Nephron progenitor cell (in vitro differentiated cells): ENCODE measurements at regions not wholly inside any gene's neighbourhood (a gene's known extent, or its start where the extent isn't known, plus 50 kb on each side); places are given as distances from the start of the nearest gene placed in this dataset.
"Not testable (repeated sequence)": the region's sequence is repeated elsewhere in the genome, so short reads cannot be mapped to it uniquely, and the experiment has no call there.

Experiments
- DNase-seq: peaks from one replicate; pipeline ENCODE4 v3.0.0; 2021
- H3K27ac Mint-ChIP-seq: 2 replicates; pipeline ENCODE4 v1.8.0; 2021; ENCODE audit warnings: mild to moderate bottlenecking, moderate library complexity, mixed read lengths
- H3K27me3 Mint-ChIP-seq: 2 replicates; pipeline ENCODE4 v1.8.0; 2021; ENCODE audit warnings: mild to moderate bottlenecking, low read depth, mixed read lengths; ENCODE audit not compliant: poor library complexity
- H3K36me3 Mint-ChIP-seq: 2 replicates; pipeline ENCODE4 v1.8.0; 2021; ENCODE audit warnings: low read depth, mixed read lengths
- H3K4me1 Mint-ChIP-seq: 2 replicates; pipeline ENCODE4 v1.8.0; 2021; ENCODE audit warnings: mixed read lengths
- H3K4me3 Mint-ChIP-seq: 2 replicates; pipeline ENCODE4 v1.8.0; 2021; ENCODE audit warnings: mild to moderate bottlenecking, moderate library complexity, mixed read lengths
- H3K9me3 Mint-ChIP-seq: 2 replicates; pipeline ENCODE4 v1.8.0; 2021; ENCODE audit warnings: mild to moderate bottlenecking, moderate library complexity, mixed read lengths

DNA sequence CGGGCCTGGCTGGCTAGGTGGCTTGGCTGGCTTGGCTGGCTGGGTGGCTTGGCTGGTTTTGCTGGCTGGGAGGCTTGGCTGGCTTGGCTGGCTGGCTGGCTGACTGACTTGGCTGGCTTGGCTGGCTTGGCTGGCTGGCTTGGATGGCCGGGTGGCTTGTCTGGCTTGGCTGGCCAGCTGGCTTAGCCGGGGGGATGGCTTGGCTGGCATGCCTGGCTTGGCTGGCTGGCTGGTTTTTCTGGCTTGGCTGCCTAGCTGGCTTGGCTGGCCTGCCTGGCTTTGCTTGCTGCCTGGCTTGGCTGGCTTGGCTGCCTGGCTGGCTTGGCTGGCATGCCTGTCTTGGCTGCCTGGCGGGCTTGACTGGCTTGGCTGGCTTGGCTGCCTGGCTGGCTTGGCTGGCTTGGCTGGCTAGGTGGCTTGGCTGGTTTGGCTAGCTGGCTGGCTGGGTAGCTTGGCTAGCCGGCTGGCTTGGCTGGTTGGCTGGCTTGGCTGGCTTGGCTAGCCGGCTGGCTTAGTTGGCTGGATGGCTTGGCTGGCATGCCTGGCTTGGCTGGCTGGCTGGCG lies 2829.6 kb downstream of the RPIA start:
- not testable (repeated sequence) for H3K4me1 Mint-ChIP-seq, H3K4me3 Mint-ChIP-seq, H3K36me3 Mint-ChIP-seq, H3K27ac Mint-ChIP-seq, DNase-seq, H3K9me3 Mint-ChIP-seq, H3K27me3 Mint-ChIP-seq

GRCh38 chr2:91521944-91522343 lies 2830.5 kb downstream of the RPIA start:
- H3K27me3 Mint-ChIP-seq, H3K9me3 Mint-ChIP-seq, H3K36me3 Mint-ChIP-seq, H3K4me1 Mint-ChIP-seq, H3K4me3 Mint-ChIP-seq, DNase-seq, H3K27ac Mint-ChIP-seq: not testable (repeated sequence)

DNA sequence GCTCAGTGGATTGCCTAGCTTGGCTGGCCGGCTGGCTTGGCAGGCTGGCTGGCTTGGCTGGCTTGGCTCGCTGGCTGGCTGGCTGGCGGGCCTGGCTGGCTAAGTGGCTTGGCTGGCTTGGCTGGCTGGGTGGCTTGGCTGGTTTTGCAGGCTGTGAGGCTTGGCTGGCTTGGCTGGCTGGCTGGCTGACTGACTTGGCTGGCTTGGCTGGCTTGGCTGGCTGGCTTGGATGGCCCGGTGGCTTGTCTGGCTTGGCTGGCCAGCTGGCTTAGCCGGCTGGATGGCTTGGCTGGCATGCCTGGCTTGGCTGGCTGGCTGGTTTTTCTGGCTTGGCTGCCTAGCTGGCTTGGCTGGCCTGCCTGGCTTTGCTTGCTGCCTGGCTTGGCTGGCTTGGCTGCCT lies 2831.4 kb downstream of the RPIA start:
- not testable (repeated sequence) for H3K36me3 Mint-ChIP-seq, H3K4me3 Mint-ChIP-seq, H3K27ac Mint-ChIP-seq, H3K4me1 Mint-ChIP-seq, DNase-seq, H3K27me3 Mint-ChIP-seq
- H3K9me3 Mint-ChIP-seq = peaks cover 10% of the 10 kb centered on the region

DNA sequence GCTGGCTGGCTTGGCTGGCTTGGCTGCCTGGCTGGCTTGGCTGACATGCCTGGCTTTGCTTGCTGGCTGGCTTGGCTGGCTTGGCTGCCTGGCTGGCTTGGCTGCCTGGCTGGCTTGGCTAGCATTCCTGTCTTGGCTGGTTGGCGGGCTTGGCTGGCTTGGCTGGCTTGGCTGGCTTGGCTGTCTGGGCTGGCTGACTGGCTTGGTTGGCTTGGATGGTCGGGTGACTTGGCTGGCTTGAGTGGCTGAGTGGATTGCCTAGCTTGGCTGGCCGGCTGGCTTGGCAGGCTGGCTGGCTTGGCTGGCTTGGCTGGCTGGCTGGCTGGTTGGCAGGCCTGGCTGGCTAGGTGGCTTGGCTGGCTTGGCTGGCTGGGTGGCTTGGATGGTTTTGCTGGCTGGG lies 2832.3 kb downstream of the RPIA start:
- peaks cover 14% of the 10 kb centered on the region for H3K9me3 Mint-ChIP-seq
- not testable (repeated sequence) for H3K4me3 Mint-ChIP-seq, H3K27ac Mint-ChIP-seq, H3K36me3 Mint-ChIP-seq, DNase-seq, H3K4me1 Mint-ChIP-seq, H3K27me3 Mint-ChIP-seq

GRCh38 chr2:91525587-91525986 lies 2834.1 kb downstream of the RPIA start:
- not testable (repeated sequence) for DNase-seq

GRCh38 chr2:91526083-91526482 lies 2834.6 kb downstream of the RPIA start:
- H3K27ac Mint-ChIP-seq, H3K4me3 Mint-ChIP-seq, H3K36me3 Mint-ChIP-seq, H3K27me3 Mint-ChIP-seq, H3K4me1 Mint-ChIP-seq, DNase-seq: not testable (repeated sequence)
- H3K9me3 Mint-ChIP-seq = peaks cover 14% of the 10 kb centered on the region

More at GRCh38 chr2:91525587-91525986, 2834.1 kb downstream of the RPIA start:
- not testable (repeated sequence) for H3K27ac Mint-ChIP-seq, H3K36me3 Mint-ChIP-seq, H3K27me3 Mint-ChIP-seq, H3K4me3 Mint-ChIP-seq, H3K4me1 Mint-ChIP-seq
- H3K9me3 Mint-ChIP-seq = peaks cover 14% of the 10 kb centered on the region

- not testable (repeated sequence) for H3K4me1 Mint-ChIP-seq, H3K36me3 Mint-ChIP-seq, H3K4me3 Mint-ChIP-seq, DNase-seq, H3K27me3 Mint-ChIP-seq, H3K27ac Mint-ChIP-seq
- H3K9me3 Mint-ChIP-seq = peaks cover 14% of the 10 kb centered on the region
These were observed 2835.6 kb downstream of the RPIA start for GRCh38 chr2:91527056-91527455.

GRCh38 chr2:91527491-91528031 lies 2836.1 kb downstream of the RPIA start:
- DNase-seq, H3K27me3 Mint-ChIP-seq, H3K27ac Mint-ChIP-seq, H3K36me3 Mint-ChIP-seq, H3K4me1 Mint-ChIP-seq, H3K4me3 Mint-ChIP-seq: not testable (repeated sequence)
- peaks cover 14% of the 10 kb centered on the region for H3K9me3 Mint-ChIP-seq

DNA sequence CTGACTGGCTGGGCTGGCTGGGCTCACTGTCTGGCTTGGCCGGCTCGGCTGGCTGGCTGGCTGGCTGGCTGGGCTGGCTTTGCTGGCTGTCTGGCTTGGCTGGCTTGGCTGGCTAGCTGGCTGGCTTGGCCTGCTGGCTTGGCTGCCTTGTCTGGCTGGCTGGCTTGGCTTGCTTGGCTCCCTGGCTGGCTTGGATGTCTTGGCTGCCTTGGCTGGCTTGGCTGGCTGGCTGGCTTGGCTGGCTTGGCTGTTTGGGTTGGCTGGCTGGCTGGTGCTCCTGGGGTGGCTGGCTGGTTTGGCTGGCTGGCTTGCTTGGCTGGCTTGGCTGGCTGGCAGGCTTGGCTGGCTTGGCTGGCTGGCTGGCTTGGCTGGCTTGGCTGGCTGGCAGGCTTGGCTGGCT lies 2836.9 kb downstream of the RPIA start:
- not testable (repeated sequence) for H3K4me3 Mint-ChIP-seq, H3K27ac Mint-ChIP-seq, H3K27me3 Mint-ChIP-seq, DNase-seq, H3K36me3 Mint-ChIP-seq, H3K4me1 Mint-ChIP-seq
- H3K9me3 Mint-ChIP-seq = peaks cover 14% of the 10 kb centered on the region

DNA sequence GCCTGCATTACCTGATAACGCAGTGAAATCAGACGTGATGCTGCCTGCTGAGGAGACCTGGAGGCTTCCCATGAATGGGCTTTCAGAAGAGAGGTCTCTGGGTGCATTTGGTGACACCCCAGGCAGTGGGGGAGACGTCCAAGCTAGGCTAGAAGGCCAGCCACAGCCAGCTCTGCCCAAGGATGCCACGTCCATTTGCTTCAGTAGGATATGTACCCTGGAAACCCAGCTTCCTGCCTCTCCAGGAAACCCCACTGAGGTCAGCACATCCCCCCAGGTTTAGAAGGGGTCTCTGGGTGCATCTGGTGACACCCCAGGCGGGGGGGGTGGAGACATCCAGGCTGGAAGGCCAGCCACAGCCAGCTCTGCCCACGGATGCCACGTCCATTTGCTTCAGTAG lies 2844.6 kb downstream of the RPIA start:
- not testable (repeated sequence) for H3K4me1 Mint-ChIP-seq, DNase-seq, H3K4me3 Mint-ChIP-seq, H3K36me3 Mint-ChIP-seq, H3K27ac Mint-ChIP-seq, H3K9me3 Mint-ChIP-seq, H3K27me3 Mint-ChIP-seq

DNA sequence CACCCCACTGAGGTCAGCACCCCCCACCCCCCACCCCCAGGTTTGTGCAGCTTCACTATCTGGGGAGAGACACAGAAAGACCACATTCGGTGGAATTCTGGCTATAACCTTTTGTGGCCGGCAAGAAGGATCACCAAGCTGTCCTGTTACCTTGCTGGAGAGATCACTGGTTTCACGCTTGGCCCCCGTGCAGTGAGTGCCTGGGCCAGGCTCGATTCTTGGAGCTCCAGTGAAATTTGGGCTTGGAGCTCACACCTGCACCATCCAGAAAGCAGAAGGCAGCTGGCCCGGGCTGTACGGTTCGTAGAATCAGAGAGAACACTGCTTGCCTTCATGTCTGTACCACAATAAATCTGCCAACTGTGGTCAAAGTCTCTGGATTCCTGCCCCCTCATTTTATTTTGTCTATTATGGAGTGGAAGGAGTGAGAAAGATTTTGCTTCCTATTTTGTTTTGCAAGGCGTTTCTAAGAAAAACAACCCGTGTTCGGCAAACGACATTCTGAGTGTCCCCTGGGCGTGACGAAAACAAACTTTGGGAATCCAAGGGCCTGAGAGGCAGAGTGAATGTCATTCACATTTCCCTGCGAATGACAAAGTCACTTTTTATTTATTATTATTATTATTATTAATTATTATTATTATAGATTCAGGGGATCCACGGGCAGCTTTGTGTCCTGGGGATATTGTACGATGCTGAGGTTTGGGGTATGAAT lies 2845.2 kb downstream of the RPIA start:
- not testable (repeated sequence) for H3K36me3 Mint-ChIP-seq, H3K4me1 Mint-ChIP-seq, H3K4me3 Mint-ChIP-seq, H3K27me3 Mint-ChIP-seq, H3K9me3 Mint-ChIP-seq, H3K27ac Mint-ChIP-seq, DNase-seq

DNA sequence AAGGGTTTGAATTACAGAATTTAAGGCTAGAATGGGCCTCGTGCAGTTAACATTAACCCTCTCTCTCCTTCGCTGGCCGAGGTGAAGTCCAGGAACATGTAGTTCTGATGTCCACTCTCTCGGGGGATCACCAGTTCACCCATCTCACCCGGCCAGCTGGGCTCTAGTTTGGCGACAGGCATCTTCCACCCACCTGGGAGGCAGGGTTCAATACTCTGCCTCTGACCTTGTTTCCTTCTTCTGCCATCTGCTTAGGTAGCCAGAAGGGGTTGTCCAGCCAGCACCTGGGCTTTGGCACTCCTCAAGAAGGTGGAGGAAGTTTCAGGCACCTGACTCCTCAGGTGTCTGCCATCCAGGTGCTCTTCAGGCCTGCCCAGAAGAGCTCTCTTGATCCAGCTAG lies 2857.8 kb downstream of the RPIA start:
- H3K4me3 Mint-ChIP-seq, H3K36me3 Mint-ChIP-seq: not testable (repeated sequence)

GRCh38 chr2:91558234-91558633 lies 2866.8 kb downstream of the RPIA start:
- peaks cover 22% of the 10 kb centered on the region for H3K36me3 Mint-ChIP-seq
- not testable (repeated sequence) for DNase-seq, H3K27me3 Mint-ChIP-seq, H3K27ac Mint-ChIP-seq, H3K4me1 Mint-ChIP-seq, H3K4me3 Mint-ChIP-seq
- peaks cover 37% of the 10 kb centered on the region for H3K9me3 Mint-ChIP-seq

More for the DNA sequence above, 2857.8 kb downstream of the RPIA start:
- H3K27ac Mint-ChIP-seq, H3K4me1 Mint-ChIP-seq, H3K27me3 Mint-ChIP-seq, DNase-seq, H3K9me3 Mint-ChIP-seq: not testable (repeated sequence)

GRCh38 chr2:91559269-91559668 lies 2867.8 kb downstream of the RPIA start:
- DNase-seq, H3K27me3 Mint-ChIP-seq, H3K27ac Mint-ChIP-seq, H3K4me3 Mint-ChIP-seq, H3K4me1 Mint-ChIP-seq: not testable (repeated sequence)
- peaks cover 37% of the 10 kb centered on the region for H3K9me3 Mint-ChIP-seq
- H3K36me3 Mint-ChIP-seq = peaks cover 22% of the 10 kb centered on the region
